Left renal cortex interstitium (tissue), 4 donors: ENCODE measurements at regions not wholly inside any gene's neighbourhood (a gene's known extent, or its start where the extent isn't known, plus 50 kb on each side); places are given as distances from the start of the nearest gene placed in this dataset.

Experiments used
- DNase-seq, 4 donors: peaks; one replicate each; pipeline ENCODE4 v3.0.0-alpha.2; 2013; ENCODE audit warnings: low read depth in 4 of 4, low spot score in 2 of 4, missing footprints in 1 of 4

GRCh38 chr3:5520237-5520636 lies 332.7 kb downstream of the EDEM1 start:
- no peak for DNase-seq

GRCh38 chr3:5523125-5523524 lies 335.6 kb downstream of the EDEM1 start:
- DNase-seq = no peak

- no peak for DNase-seq
Measured at GRCh38 chr3:5531039-5531438, 343.5 kb downstream of the EDEM1 start.

GRCh38 chr3:5531741-5532290 lies 344.3 kb downstream of the EDEM1 start:
- no peak for DNase-seq

GRCh38 chr3:5540532-5540931 lies 353.0 kb downstream of the EDEM1 start:
- DNase-seq = no peak

- DNase-seq = no peak
Measured at GRCh38 chr3:5542472-5542871, 355.0 kb downstream of the EDEM1 start.

- no peak for DNase-seq
Measured at GRCh38 chr3:5543047-5543446, 355.5 kb downstream of the EDEM1 start.

- no peak for DNase-seq
Measured at GRCh38 chr3:5545719-5546118, 358.2 kb downstream of the EDEM1 start.

GRCh38 chr3:5553203-5553602 lies 365.7 kb downstream of the EDEM1 start:
- DNase-seq = no peak

- DNase-seq = no peak
Measured at GRCh38 chr3:5554245-5554747, 366.8 kb downstream of the EDEM1 start.

GRCh38 chr3:5560199-5560598 lies 372.7 kb downstream of the EDEM1 start:
- no peak for DNase-seq

GRCh38 chr3:5563537-5564277 lies 376.2 kb downstream of the EDEM1 start:
- DNase-seq = no peak

GRCh38 chr3:5564278-5564666 lies 376.8 kb downstream of the EDEM1 start:
- no peak for DNase-seq

GRCh38 chr3:5565026-5565425 lies 377.5 kb downstream of the EDEM1 start:
- no peak for DNase-seq

- no peak for DNase-seq
Measured at GRCh38 chr3:5567113-5567512, 379.6 kb downstream of the EDEM1 start.

GRCh38 chr3:5568451-5568850 lies 380.9 kb downstream of the EDEM1 start:
- DNase-seq = no peak

GRCh38 chr3:5569152-5569551 lies 381.6 kb downstream of the EDEM1 start:
- DNase-seq = no peak

GRCh38 chr3:5572168-5572567 lies 384.7 kb downstream of the EDEM1 start:
- no peak for DNase-seq

- no peak for DNase-seq
Measured at GRCh38 chr3:5576277-5577011, 388.9 kb downstream of the EDEM1 start.

- no peak for DNase-seq
Measured at GRCh38 chr3:5579139-5579602, 391.7 kb downstream of the EDEM1 start.

- DNase-seq = no peak
Measured at GRCh38 chr3:5579946-5580345, 392.4 kb downstream of the EDEM1 start.

- DNase-seq = no peak
Measured at GRCh38 chr3:5580826-5581225, 393.3 kb downstream of the EDEM1 start.
